ENCODE measurements at regions not wholly inside any gene's neighbourhood (a gene's known extent, or its start where the extent isn't known, plus 50 kb on each side); places are given as distances from the start of the nearest gene placed in this dataset.

DNA sequence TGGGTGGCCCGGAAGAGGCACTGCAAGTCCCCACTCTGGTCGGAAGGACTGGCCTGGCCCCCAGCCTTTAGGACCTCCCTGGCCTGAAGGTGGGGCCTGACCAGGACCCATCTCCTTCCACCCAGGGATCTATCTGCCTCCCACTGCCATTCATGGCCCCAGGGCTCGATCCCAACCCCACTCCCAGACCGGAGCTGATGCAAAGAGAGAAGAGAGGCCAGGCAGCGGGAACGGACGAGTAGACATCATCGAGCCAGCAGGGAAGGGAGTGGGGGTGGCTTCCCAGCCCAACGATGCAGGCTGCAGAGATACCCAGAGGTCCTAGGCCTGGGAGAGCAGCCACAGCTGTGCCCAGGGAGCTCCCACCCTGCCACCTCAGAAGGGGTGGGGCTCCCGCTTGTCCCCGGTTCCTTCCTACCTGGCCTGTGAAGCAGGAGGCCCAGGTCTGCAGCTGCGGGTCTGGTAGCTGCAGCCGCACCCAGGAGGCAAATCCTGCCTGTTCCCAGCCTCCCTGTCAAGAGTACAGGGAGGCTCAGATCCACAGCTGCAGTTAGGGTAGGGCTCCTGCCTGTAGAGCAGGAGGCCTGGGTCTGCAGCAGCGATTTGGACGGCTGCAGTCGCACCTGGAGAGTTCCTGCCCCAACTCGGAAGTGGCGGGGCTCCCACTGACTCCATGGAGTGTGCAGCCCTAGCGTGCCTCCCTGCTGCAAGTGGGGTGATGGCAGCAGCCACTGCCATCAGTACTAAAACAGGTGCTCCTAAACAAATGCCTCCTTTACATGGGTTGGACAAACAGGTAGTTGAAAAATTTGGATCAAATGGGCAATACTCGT lies 1151.0 kb upstream of the PHF14 start:
- TF ChIP-seq CTCF (IDR thresholded peaks at IDR 0.05; ENCODE audit: low read depth, low read length): no peak
- no peak for TF ChIP-seq EZH2phosphoT487 (IDR thresholded peaks at IDR 0.05; ENCODE audit: low read depth)

Measured in OCI-LY3 (cell line).